Fibroblast of lung (primary cell): ENCODE measurements at regions not wholly inside any gene's neighbourhood (a gene's known extent, or its start where the extent isn't known, plus 50 kb on each side); places are given as distances from the start of the nearest gene placed in this dataset.

Source experiments
- CTCF ChIP-seq, 2 donors: IDR thresholded peaks in 1 of 2; conservative IDR thresholded peaks in 1 of 2; 1 replicate in 1 of 2; 2 replicates in 1 of 2; pipeline ENCODE4 v1.5.1; 2011 to 2012; ENCODE audit warnings: low read length in 2 of 2, control low read depth in 1 of 2, inconsistent platforms in 1 of 2, low read depth in 1 of 2, mild to moderate bottlenecking in 1 of 2
- EZH2 ChIP-seq: IDR thresholded peaks from 2 replicates; pipeline ENCODE4 v1.5.1; 2012; ENCODE audit warnings: low read length, control low read depth, mild to moderate bottlenecking; ENCODE audit errors: missing control alignments

DNA sequence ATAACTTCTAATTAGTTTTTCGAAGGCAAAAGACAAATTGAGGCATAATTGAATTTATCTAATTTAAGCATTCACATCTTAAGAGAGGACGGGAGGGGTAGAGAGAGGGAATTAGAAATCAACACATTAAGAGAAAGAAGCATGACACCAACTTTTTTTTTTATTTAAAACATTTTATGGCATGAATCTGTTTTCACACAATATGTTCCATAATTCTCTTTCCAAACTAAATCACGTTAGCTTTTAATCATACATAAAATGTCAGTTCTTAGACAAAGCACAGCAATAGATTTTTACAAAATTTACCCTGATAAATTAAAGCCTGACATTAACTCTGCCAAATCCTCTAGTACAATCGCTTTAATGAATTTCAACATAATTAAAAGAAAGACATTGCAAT lies 600.8 kb upstream of the ROBO1 start:
- no peak for TF ChIP-seq CTCF (conservative IDR thresholded peaks at IDR 0.05 in 1 of 2, IDR thresholded peaks at IDR 0.05 in 1 of 2; ENCODE audit: low read depth in 1 of 2, low read length in 2 of 2)
- TF ChIP-seq EZH2, result no peak
